GM12878 (cell line): ENCODE measurements at regions not wholly inside any gene's neighbourhood (a gene's known extent, or its start where the extent isn't known, plus 50 kb on each side); places are given as distances from the start of the nearest gene placed in this dataset.

Source experiments
- ATAC-seq: fragments of 200-7000 bp; cut with Tn5 transposase; 3 replicates; pipeline ENCODE4 v1.9.1; 2020; ENCODE audit warnings: mild to moderate bottlenecking, moderate library complexity
- BruUV-seq: library from RNA; stranded (reverse); fragments of 400-500 nt; replicated peaks from 2 replicates; lab custom pipeline; 2021; lab: Mats Ljungman, UMichigan
- CTCF ChIA-PET: fragments of 300-600 bp; sonication (Branson Sonifier 250); formaldehyde crosslinking; extraction: SDS; loops from one replicate; lab custom pipeline; 2021; ENCODE audit warnings: inconsistent platforms; lab: Yijun Ruan, JAX
- POLR2A ChIA-PET: fragments of 350-600 bp; formaldehyde crosslinking; extraction: SDS; loops from one replicate; lab custom pipeline; 2021; ENCODE audit warnings: inconsistent platforms; lab: Charles Lee
- RAD21 ChIA-PET: fragments of 300-600 bp; sonication (Branson Sonifier 250); formaldehyde crosslinking; loops from one replicate; lab custom pipeline; 2023; ENCODE audit warnings: antibody characterized with exemption; ENCODE audit not compliant: unreplicated experiment; lab: Charles Lee
- SMC1A ChIA-PET: fragments of 300-600 bp; sonication (Branson Sonifier 250); formaldehyde crosslinking; loops from one replicate; lab custom pipeline; 2023; ENCODE audit not compliant: unreplicated experiment, uncharacterized antibody; lab: Charles Lee
- DNase-seq: peaks from one replicate; pipeline ENCODE4 v3.0.0-alpha.2; 2011; ENCODE audit warnings: low read depth, low spot score
- FAIRE-seq: peaks from 3 replicates; lab custom pipeline; 2011; peaks lifted over from hg19 to GRCh38; lab: Jason Lieb, UNC
- H2AFZ ChIP-seq: 2 replicates; pipeline ENCODE4 v1.6.0; 2011; ENCODE audit warnings: low read depth, low read length, control low read depth; ENCODE audit not compliant: control insufficient read depth
- H3K27ac ChIP-seq: 2 replicates; pipeline ENCODE4 v1.5.1; 2011; ENCODE audit warnings: control low read depth; ENCODE audit not compliant: control insufficient read depth, insufficient read depth
- H3K27me3 ChIP-seq, 2 experiments: replicated peaks in 1 of 2; 2 replicates each; pipeline versions ENCODE4 v1.6.0 to v1.6.1; 2011; ENCODE audit warnings: low read length in 1 of 2; ENCODE audit not compliant: control insufficient read depth in 2 of 2, insufficient read depth in 2 of 2
- H3K36me3 ChIP-seq, 2 experiments: 2 replicates each; pipeline ENCODE4 v1.5.1; 2011; ENCODE audit warnings: low read length in 1 of 2; ENCODE audit not compliant: control insufficient read depth in 2 of 2, insufficient read depth in 2 of 2
- H3K4me1 ChIP-seq: 2 replicates; pipeline ENCODE4 v1.6.1; 2011; ENCODE audit warnings: mild to moderate bottlenecking, low read length, moderate library complexity, mixed read lengths; ENCODE audit not compliant: control insufficient read depth, insufficient read depth
- H3K4me2 ChIP-seq: 2 replicates; pipeline ENCODE4 v1.6.0; 2011; ENCODE audit warnings: control low read depth; ENCODE audit not compliant: control insufficient read depth, insufficient read depth
- H3K4me3 ChIP-seq: fragments of 200-600 bp; sonication (generic); 2 replicates; pipeline ENCODE4 v1.5.1; 2016
- H3K79me2 ChIP-seq: 2 replicates; pipeline ENCODE4 v1.6.0; 2011; ENCODE audit warnings: low read length; ENCODE audit not compliant: control insufficient read depth, insufficient read depth
- H3K9ac ChIP-seq: 2 replicates; pipeline ENCODE4 v1.8.0; 2011; ENCODE audit warnings: low read length, control low read depth, mixed read lengths; ENCODE audit not compliant: control insufficient read depth, insufficient read depth
- H3K9me3 ChIP-seq: replicated peaks from 3 replicates; pipeline ENCODE4 v1.5.1; 2011; ENCODE audit warnings: mild to moderate bottlenecking, low read length; ENCODE audit not compliant: control insufficient read depth, insufficient read depth
- H4K20me1 ChIP-seq: 2 replicates; pipeline ENCODE4 v1.6.0; 2011; ENCODE audit not compliant: control insufficient read depth, insufficient read depth
- BMI1 ChIP-seq: fragments of 450-650 bp; IDR thresholded peaks from 2 replicates; pipeline ENCODE4 v1.6.1; 2016; ENCODE audit warnings: mild to moderate bottlenecking, moderate library complexity, borderline replicate concordance
- ESRRA ChIP-seq: IDR thresholded peaks from 2 replicates; pipeline ENCODE4 v1.6.1; 2012; ENCODE audit warnings: mild to moderate bottlenecking, low read length, improper control_type of control experiment
- GABPA ChIP-seq: IDR thresholded peaks from 2 replicates; pipeline ENCODE4 v1.6.1; 2014; ENCODE audit warnings: antibody characterized with exemption, low read depth, mild to moderate bottlenecking, inconsistent platforms
- LARP7 ChIP-seq: fragments of 450-650 bp; IDR thresholded peaks from 2 replicates; pipeline ENCODE4 v1.6.1; 2017; ENCODE audit warnings: mild to moderate bottlenecking
- RBBP5 ChIP-seq: fragments of 200-600 bp; sonication (generic); conservative IDR thresholded peaks from 2 replicates; pipeline ENCODE4 v1.6.1; 2016
- SP1 ChIP-seq: IDR thresholded peaks from one replicate; pipeline ENCODE4 v1.6.1; 2011; ENCODE audit warnings: low read depth, low read length
- WRNIP1 ChIP-seq: IDR thresholded peaks from 2 replicates; pipeline ENCODE4 v1.6.1; 2011; ENCODE audit warnings: low read depth, low read length, improper control_type of control experiment, borderline replicate concordance
- ZNF274 ChIP-seq: IDR thresholded peaks from one replicate; pipeline ENCODE4 v1.8.0; 2011; ENCODE audit not compliant: insufficient read length, insufficient read depth
- whole genome bisulfite sequencing: methylation state at CpG from one replicate; pipeline ENCODE4 v1.1.6; 2016; ENCODE audit warnings: low lambda C conversion rate; ENCODE audit not compliant: insufficient replicate concordance, insufficient coverage; ENCODE audit errors: missing lambda C conversion rate; 5-methylcytosine and 5-hydroxymethylcytosine counted together
- in situ Hi-C: fragments of 300-500 bp; cut with MboI; formaldehyde crosslinking; loops from 9 replicates; pipeline ENCODE4 v1.14.3; 2018; ENCODE audit warnings: mixed read lengths
- intact Hi-C: fragments of 100-400 bp; cut with micrococcal nuclease; formaldehyde crosslinking; loops from one replicate; pipeline ENCODE4 v1.14.2; 2022; ENCODE audit not compliant: unreplicated experiment
- TF ChIP-seq, protein P1 (sequence below): fragments of 450-650 bp; IDR thresholded peaks from 2 replicates; pipeline ENCODE4 v1.6.1; 2017; ENCODE audit warnings: mild to moderate bottlenecking, moderate library complexity
- TF ChIP-seq, protein P2 (sequence below): IDR thresholded peaks from 2 replicates; pipeline ENCODE4 v1.6.1; 2012; ENCODE audit warnings: mild to moderate bottlenecking, low read depth, low read length
- TF ChIP-seq, protein P3 (sequence below): IDR thresholded peaks from 2 replicates; pipeline ENCODE4 v1.6.1; 2011; ENCODE audit warnings: mild to moderate bottlenecking, low read depth, low read length, moderate library complexity; ENCODE audit not compliant: insufficient replicate concordance

DNA sequence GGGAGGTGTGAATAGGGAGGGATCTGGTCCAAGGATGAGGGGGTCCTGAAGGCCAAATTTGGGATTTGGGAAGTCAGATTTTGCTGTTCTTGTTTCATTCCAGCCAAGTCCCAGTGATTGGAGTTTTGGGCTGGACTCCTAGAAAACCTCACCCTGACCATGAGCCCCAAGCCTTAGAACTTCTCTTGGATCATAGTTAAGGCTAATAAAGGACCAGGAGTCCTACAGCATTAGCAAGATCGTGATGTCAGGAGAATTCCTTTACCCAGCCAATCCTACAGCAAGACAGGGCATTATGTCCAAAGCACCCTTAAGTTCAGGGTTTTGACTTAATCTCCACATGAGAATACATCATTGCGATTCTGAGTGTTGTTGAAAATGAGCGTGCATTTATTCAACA lies 85.0 kb downstream of the SOX9 start (continued):
- TF ChIP-seq LARP7, result no peak
- TF ChIP-seq GABPA, result no peak
- TF ChIP-seq SP1, result no peak
- TF ChIP-seq, protein P1, sequence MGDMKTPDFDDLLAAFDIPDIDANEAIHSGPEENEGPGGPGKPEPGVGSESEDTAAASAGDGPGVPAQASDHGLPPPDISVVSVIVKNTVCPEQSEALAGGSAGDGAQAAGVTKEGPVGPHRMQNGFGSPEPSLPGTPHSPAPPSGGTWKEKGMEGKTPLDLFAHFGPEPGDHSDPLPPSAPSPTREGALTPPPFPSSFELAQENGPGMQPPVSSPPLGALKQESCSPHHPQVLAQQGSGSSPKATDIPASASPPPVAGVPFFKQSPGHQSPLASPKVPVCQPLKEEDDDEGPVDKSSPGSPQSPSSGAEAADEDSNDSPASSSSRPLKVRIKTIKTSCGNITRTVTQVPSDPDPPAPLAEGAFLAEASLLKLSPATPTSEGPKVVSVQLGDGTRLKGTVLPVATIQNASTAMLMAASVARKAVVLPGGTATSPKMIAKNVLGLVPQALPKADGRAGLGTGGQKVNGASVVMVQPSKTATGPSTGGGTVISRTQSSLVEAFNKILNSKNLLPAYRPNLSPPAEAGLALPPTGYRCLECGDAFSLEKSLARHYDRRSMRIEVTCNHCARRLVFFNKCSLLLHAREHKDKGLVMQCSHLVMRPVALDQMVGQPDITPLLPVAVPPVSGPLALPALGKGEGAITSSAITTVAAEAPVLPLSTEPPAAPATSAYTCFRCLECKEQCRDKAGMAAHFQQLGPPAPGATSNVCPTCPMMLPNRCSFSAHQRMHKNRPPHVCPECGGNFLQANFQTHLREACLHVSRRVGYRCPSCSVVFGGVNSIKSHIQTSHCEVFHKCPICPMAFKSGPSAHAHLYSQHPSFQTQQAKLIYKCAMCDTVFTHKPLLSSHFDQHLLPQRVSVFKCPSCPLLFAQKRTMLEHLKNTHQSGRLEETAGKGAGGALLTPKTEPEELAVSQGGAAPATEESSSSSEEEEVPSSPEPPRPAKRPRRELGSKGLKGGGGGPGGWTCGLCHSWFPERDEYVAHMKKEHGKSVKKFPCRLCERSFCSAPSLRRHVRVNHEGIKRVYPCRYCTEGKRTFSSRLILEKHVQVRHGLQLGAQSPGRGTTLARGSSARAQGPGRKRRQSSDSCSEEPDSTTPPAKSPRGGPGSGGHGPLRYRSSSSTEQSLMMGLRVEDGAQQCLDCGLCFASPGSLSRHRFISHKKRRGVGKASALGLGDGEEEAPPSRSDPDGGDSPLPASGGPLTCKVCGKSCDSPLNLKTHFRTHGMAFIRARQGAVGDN, result no peak

DNA sequence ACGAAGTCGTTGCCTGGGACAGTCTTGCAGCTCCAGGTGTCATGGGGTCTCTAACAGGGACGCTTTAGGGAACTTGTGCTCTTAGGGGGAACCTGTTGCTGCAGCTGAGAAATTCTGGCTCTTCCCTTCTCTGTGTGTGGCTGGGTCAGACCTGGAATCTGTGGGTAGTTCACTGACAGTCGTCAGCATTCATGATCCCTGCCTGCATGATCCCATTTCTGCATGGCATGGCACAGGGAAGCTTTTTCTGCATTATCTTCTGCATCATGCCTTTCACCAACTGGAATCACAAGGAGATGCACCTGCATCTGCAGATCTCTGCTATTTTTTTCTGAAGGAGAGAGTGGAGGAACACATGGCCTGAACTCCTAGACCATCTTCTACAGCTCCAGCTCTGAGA lies 85.6 kb downstream of the SOX9 start:
- no peak for DNase-seq
- CTCF ChIA-PET, result no interaction called here
- RAD21 ChIA-PET, result no interaction called here
- H3K27ac ChIP-seq, result no peak overlapping the region
- no peak overlapping the region for H2AFZ ChIP-seq
- H3K79me2 ChIP-seq, result no peaks in the 10 kb centered on the region
- POLR2A ChIA-PET, result no interaction called here
- TF ChIP-seq WRNIP1, result no peak
- no peak for TF ChIP-seq BMI1
- TF ChIP-seq RBBP5, result no peak
- no peak for TF ChIP-seq ZNF274
- TF ChIP-seq, protein P2, sequence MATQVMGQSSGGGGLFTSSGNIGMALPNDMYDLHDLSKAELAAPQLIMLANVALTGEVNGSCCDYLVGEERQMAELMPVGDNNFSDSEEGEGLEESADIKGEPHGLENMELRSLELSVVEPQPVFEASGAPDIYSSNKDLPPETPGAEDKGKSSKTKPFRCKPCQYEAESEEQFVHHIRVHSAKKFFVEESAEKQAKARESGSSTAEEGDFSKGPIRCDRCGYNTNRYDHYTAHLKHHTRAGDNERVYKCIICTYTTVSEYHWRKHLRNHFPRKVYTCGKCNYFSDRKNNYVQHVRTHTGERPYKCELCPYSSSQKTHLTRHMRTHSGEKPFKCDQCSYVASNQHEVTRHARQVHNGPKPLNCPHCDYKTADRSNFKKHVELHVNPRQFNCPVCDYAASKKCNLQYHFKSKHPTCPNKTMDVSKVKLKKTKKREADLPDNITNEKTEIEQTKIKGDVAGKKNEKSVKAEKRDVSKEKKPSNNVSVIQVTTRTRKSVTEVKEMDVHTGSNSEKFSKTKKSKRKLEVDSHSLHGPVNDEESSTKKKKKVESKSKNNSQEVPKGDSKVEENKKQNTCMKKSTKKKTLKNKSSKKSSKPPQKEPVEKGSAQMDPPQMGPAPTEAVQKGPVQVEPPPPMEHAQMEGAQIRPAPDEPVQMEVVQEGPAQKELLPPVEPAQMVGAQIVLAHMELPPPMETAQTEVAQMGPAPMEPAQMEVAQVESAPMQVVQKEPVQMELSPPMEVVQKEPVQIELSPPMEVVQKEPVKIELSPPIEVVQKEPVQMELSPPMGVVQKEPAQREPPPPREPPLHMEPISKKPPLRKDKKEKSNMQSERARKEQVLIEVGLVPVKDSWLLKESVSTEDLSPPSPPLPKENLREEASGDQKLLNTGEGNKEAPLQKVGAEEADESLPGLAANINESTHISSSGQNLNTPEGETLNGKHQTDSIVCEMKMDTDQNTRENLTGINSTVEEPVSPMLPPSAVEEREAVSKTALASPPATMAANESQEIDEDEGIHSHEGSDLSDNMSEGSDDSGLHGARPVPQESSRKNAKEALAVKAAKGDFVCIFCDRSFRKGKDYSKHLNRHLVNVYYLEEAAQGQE, result no peak
- no peak for TF ChIP-seq ESRRA
- TF ChIP-seq, protein P3, sequence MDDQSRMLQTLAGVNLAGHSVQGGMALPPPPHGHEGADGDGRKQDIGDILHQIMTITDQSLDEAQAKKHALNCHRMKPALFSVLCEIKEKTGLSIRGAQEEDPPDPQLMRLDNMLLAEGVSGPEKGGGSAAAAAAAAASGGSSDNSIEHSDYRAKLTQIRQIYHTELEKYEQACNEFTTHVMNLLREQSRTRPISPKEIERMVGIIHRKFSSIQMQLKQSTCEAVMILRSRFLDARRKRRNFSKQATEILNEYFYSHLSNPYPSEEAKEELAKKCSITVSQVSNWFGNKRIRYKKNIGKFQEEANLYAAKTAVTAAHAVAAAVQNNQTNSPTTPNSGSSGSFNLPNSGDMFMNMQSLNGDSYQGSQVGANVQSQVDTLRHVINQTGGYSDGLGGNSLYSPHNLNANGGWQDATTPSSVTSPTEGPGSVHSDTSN, result no peak
- in situ Hi-C loops, result no loop called here
- H3K9me3 ChIP-seq, result no peaks in the 10 kb centered on the region
- no peaks in the 10 kb centered on the region for H3K36me3 ChIP-seq
- no TSS peak for BruUV-seq
- H3K9ac ChIP-seq, result no peak overlapping the region
- no peaks in the 10 kb centered on the region; a peak in 1 of 4 replicates for H3K27me3 ChIP-seq
- no peaks in the 10 kb centered on the region for H4K20me1 ChIP-seq
- H3K4me1 ChIP-seq, result no peaks in the 10 kb centered on the region
- ATAC-seq, result no peak
- intact Hi-C loops, result no loop called here
- SMC1A ChIA-PET, result no interaction called here
- no peak overlapping the region for H3K4me3 ChIP-seq
- H3K4me2 ChIP-seq, result no peak overlapping the region
- FAIRE-seq, result no peak
- WGBS, result 21% methylated on average over 4 of the region's 4 CpGs
